Posterior vena cava (tissue), 2 donors: ENCODE measurements at regions not wholly inside any gene's neighbourhood (a gene's known extent, or its start where the extent isn't known, plus 50 kb on each side); places are given as distances from the start of the nearest gene placed in this dataset.

ENCODE experiments used
- DNase-seq: peaks from one replicate; pipeline ENCODE4 v3.0.0-alpha.2; 2020; ENCODE audit warnings: low spot score
- intact Hi-C, 2 donors: fragments of 100-400 bp; cut with DNase I; formaldehyde crosslinking; loops; one replicate each; pipeline versions ENCODE4 v1.14.1 to v1.14.2; 2022 to 2023
- donor health status: DM: yes; HTN: yes; CAD: no.
- donor health status: DM: yes; HTN: yes; CAD: no.

DNA sequence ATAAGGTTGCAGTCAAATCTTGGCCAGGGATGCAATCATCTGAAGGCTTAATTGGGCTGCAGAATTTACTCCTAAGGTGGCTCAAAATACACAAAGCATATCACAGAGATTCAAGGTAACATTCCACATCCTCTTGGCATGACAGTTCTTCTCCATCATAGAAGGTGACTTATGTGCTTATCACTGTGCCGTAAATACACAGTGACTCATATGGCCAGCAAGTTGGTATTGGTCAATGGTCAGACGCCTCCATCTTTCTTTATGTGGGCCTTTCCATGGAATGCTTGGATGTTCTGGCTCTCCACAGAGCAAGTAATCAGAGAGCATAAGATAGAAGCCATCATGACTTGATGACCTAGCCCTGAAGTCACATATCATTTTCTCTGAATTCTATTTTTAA, 168.8 kb upstream of the ST8SIA2 start:
- intact Hi-C loops, result no loop called here
- no peak for DNase-seq

DNA sequence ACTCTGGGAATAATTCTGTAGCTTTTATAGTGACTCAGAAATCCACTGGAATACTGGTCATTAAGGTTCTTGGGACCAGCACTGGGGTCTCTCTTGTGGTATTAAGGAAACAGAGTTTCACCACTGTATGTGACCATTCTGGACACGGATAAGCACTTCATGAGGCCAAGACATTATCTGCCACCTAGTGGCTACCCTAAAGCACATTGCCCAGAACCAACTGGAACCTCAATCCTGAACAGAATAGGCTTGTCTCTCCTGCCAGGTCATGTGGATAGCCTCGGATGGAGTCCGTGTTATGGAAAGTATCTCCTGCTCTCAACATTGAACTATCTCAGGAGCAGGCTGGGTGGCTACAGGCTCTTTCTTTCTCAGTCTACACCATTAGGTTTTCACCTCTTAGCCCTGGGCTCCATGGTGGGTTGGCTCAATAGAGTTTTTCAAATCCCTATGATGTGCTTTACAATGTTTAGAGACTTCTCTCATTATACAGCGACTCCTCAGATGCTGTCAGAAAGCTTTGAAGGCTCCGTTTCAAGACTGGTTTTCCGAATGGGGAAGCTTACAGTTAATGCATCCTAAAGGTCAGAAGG, 167.6 kb upstream of the ST8SIA2 start:
- no peak for DNase-seq
- intact Hi-C loops, result no loop called here

DNA sequence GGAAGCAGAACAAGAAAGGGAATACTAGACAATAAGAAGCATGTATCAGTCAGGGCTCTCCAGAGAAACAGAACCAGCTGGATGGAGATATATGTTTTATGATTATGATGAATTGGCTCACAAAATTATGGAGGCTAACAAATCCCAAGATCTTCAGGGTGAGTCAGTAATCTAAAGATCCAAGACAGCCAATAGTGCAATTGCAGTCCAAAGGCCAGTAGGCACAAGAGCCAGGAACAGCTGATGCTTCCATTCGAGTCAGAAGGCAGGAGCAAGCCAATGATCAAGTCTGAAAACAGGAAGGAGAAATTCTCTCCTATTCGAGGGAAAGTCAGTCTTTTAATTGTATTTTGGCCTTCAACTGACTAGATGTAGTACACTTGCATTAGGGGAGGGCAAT, 164.9 kb upstream of the ST8SIA2 start:
- intact Hi-C loops, result no loop called here
- no peak for DNase-seq

DNA sequence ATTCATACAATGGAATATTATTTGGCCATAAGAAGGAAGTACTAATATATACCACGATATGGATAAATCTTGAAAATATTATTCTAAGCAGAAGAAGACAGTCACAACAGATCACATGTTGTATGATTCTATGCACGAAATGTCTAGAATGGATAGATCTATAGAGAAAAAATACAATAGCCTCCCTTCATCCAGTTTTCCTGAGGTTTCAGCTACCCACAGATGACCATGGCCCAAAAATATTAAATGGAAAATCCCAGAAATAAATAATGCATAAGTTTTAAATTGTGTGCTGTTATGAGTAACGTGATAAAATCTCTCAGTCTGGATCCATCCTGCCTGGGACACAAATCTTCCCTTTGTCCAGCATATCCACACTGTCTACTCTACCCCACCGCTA, 162.2 kb upstream of the ST8SIA2 start:
- DNase-seq, result no peak
- intact Hi-C loops, result no loop called here

DNA sequence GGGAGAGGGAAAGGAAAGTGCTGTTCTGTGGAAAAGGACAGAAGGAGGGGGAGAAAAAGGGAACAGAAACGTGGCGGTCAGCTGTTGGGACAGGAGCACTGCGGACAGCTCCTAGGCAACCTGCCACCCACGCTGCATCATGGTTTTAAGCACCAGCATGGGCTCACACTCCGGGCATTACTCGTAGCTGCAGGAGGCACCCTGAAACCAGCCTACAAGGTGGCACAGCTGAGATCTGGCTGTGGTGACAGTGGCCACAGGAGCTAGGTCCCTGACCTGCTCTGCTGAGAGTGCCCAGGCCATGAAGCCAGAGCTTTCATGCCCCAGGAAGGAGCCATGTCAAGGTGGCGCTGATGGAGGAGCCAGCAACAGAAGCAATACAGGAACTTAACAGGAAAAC, 161.4 kb upstream of the ST8SIA2 start:
- DNase-seq, result no peak
- intact Hi-C loops, result no loop called here

DNA sequence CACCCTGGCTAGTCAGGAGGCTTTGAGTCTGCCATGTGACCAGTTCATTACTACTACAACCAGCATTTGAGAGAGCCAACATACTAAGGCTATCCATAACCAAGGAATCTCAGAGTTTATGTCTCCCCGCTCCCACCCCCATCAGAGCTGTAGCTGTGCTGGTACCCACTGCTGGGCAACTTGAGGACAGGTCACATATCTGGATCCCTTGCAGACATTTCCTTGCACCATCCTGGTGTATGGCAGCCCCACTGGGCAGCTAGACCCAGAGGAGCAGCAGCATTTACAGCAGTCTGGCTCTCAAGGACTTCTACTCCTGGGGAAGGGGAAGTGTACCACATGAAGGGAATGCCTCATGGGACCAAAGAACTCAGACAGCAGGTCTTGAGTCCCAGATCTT, 160.8 kb upstream of the ST8SIA2 start:
- no peak for DNase-seq
- intact Hi-C loops, result no loop called here

DNA sequence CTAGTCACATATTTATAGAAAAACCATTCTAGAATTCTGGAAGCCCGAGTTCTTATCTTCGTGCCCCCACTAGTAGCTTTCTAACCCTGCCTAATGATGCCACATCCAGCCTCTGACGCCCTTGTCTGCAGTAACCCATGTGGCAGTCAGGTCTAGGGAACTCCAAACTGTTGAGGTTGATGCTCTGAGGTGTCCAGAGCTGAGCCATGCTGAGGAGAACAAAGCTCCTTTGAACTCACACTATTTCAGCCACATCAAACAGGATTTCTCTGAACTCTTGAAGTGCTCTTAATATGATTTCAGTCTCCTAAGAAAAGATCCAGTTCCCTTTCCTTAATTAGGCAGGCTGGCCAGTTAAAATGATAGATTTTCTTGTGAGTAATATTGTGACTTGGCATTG, 150.5 kb upstream of the ST8SIA2 start:
- no peak for DNase-seq
- intact Hi-C loops, result no loop called here

DNA sequence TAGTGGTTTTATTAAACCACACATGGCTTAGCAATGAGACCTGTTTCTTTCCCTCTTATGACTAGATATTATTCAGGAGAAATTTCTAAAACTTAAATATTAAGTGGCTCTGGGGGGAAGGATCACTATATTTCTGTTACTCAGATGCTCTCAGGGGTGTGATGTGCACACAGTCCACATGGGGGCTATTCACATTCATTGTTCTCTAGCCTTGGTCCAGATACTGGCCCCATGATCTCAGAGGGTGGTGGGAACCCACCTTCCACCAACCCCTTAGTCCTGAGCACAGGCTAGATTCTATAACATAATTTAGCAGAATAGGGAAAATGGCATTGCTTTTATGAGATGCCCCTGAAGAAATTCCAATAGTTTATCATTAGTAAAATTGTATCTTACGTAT, 149.0 kb upstream of the ST8SIA2 start:
- intact Hi-C loops, result no loop called here
- no peak for DNase-seq

DNA sequence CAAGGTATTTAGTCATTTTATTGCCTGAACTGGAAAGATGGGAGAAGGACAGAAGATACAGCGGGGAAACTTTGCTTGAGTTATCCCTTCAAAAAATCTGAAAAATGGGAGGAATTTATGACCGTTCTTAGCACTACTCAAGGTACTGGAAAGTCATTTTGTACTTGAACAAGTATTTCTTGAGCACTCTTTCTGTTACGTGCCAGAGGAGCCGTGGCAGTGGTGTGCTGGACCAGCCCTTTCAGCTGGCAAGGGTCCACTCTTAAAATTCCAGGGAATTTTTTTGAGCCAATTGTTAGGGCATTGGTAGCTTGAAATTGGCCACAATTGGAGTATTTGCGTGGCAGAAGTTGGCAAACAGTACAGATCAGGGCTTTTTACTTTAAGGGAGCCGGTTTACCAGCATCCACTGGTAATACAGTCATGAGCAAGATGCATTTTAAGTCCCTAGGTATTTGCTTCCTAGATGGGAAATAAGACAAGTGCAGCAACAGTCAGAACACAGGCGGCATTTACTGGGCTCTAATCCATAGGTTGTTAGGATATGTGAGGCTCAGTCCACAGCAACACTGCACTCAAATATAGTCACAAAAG, 145.9 kb upstream of the ST8SIA2 start:
- DNase-seq, result no peak
- intact Hi-C loops, result no loop called here

DNA sequence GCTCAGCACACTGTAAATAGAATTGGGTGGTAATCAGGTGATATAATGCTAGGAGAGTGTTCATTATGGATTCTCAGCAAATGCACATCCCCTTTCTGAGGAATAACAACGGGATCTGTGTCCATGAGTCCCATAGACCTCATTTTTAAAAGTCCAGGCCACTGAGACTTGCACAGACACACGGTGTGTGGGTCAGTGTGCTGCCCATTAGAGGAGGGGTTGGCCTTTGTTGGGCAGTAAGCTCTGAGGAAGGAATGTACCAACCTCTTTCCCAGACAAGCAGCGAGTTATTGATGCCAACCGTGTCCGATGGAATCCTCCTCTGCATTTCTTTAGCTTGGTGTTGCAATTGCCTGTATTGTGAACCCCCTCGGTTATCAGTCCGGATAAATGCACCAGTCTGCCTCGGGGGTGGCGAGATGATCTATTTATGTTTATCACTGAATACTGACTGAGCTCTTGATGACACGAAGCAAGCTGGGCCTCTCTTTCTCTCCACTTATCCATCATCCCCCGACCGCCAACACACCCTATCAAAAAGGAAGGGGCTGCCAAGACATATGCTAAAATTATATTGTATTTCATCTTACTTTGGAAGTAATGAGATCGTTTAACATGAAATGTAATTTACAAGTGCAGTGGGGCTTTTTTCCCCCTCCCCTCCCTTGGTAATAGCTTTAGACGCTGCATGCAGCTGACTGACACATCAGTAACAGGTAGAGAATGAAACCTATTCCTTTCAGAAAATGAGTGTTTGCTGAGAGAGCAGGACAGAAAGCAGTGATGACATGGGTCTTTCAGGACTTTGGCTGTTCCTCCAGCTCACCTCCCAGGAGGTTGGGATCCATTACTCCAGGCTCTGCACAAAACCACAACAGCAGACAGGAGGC, 126.6 kb upstream of the ST8SIA2 start:
- intact Hi-C loops, result no loop called here
- no peak for DNase-seq

DNA sequence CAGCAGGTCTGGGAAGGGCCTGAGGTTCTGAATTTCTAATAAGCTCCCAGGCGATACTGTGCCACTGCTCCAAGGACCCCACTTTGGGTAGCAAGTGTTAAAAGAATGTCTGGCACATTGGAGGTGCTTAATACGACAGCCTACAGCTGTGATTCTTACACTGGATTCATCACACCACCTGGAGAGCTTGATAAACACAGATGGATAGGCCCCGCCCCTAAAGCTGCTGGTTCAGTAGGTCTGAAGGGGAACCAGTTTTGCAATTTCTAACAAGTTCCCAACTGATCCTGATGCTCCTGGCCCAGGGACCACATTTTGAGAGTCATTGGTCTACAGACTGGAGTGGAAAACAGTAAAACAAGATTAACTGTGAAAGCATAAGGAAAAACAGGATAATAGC, 124.8 kb upstream of the ST8SIA2 start:
- intact Hi-C loops, result no loop called here
- DNase-seq, result no peak

DNA sequence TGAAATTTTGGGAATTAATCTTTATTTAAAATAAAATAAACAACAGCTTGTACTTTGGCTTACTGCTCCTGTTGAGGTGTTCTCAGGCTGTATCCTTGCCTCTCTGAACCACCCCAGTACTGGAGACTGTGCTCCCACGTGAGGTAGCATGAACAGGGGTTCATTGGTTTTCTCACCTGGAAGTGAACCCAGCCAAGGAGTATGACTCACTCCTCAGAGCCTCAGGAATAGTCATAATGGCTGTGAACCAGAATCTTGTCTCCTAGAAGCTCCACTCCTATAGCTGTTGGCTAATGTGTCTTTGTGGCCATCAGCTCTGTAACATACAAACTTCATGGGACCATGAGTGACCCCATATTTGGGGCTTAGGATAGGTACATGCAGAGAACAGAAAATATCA, 122.5 kb upstream of the ST8SIA2 start:
- intact Hi-C loops, result loop anchor here in 1 of 2 donors (10.0 kb wide), 1 partner anchor 636 kb away; no protein-coding TSS in a partner anchor
- no peak for DNase-seq

DNA sequence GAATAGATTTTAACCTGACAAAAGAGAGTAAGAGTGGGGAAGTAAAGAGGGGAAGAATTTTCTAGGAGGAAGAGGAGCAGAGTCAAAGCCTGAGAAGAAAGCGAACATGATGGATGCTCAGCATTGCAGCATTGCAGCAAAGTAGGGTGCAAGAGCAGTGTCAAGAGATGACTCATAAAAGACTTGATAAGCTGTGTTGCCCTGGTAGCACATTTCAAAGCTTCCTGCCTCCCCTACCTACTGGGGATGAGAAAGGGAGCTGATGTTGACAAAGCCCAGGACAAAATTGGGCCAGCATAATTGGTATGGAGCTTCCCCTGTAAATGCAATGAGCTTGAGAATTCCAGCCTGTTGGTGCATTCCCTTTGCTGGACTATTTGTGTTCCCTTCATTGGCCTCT, 121.6 kb upstream of the ST8SIA2 start:
- intact Hi-C loops, result loop anchor here in 1 of 2 donors (10.0 kb wide), 1 partner anchor 637 kb away; no protein-coding TSS in a partner anchor
- DNase-seq, result no peak

DNA sequence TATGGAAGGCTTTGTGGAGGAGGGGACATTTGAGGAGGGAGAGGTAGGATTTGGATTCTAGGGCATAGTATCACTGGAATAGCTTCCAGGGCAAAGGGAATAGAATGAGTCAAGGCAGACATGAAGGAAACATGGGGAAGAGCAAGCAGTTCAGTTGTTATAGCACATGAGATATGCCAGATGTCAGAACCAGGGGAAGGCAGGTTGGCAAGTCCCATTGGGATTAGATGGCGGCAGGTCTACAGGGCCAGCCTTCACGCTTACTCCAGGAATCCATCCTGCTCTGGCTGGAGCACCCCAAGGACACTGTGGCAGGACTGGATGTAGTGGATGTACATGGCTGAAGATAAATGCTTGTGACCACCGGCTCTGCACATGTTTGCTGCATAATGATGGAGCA, 120.4 kb upstream of the ST8SIA2 start:
- intact Hi-C loops, result loop anchor here in 1 of 2 donors (10.0 kb wide), 1 partner anchor 638 kb away; no protein-coding TSS in a partner anchor
- DNase-seq, result no peak

DNA sequence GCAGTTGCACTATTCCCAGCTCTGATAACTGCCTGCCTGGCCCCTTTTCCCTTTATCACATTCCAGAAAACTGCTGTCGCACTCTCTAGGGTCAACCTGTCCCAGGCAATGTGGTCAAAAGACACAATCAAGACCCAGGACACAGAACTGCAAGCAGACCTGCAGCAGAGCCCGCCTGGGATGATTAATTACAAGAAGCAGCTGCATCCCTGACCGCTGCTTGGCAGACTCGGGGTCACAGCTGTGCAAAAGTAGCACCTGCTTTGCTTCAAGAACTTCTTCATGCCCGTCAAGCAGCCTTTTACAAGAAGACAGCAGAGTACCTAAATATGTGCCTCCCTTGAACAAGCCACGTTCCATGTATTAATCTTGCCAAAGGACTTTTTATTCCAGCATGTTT, 120.0 kb upstream of the ST8SIA2 start:
- DNase-seq, result no peak
- intact Hi-C loops, result loop anchor here in 1 of 2 donors (10.0 kb wide), 1 partner anchor 639 kb away; no protein-coding TSS in a partner anchor

DNA sequence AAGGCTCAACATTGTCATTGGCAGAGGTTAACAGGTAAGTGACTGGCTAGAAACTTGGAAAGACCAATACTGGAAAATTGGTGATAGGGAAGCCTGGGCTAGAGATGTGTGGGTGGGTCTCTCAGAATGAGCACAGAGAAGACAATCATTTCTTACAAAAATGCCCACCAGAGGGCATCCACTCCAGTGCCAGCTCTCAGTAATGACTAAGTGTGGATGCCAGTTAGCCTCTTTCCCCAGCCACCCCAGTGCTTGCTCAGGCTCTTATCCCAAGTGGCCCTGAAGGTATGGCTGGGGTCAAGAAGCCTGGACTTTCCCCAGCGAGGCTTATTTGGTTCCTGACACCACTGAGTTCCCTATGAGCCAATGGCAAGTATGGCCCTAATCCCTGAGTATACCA, 115.9 kb upstream of the ST8SIA2 start:
- no peak for DNase-seq
- intact Hi-C loops, result loop anchor here in 1 of 2 donors (10.0 kb wide), 1 partner anchor 643 kb away; no protein-coding TSS in a partner anchor

DNA sequence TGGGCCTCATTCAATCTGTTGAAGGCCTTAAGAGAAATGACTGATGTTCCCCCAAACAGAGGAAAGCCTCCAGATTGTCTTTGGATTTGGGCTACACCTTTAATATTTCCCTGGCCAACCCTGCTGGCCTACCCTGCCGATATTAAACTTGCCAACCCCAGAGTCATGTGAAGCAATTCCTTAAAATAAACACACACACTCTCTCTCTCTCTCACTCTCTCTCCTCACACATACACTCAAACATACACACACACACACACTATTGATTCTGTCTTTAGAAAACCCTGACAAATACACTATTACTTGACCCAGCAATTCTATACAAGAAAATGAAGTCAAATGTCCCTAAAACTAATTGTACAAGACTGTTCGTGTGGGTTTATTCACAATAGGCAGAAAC, 109.9 kb upstream of the ST8SIA2 start:
- intact Hi-C loops, result no loop called here
- no peak for DNase-seq

DNA sequence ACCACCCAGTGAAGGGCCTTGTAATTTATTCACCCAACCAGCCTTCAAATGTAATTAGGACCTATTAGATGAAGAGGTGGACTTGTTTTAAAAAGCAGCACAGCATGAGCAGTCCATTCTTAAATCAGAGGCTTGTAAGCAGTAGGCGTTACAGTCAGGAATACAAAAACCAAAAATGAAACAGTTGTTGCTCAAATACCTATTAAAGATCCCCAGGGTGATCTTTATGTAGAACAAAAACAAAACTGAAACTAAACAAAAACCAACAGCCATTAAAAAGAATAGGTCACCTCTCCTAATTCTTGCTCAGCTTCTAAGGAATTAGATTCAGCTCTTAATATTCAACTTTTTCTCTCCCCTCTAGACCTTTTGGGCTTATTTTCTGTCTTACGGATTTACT, 104.9 kb upstream of the ST8SIA2 start:
- DNase-seq, result no peak
- intact Hi-C loops, result no loop called here

DNA sequence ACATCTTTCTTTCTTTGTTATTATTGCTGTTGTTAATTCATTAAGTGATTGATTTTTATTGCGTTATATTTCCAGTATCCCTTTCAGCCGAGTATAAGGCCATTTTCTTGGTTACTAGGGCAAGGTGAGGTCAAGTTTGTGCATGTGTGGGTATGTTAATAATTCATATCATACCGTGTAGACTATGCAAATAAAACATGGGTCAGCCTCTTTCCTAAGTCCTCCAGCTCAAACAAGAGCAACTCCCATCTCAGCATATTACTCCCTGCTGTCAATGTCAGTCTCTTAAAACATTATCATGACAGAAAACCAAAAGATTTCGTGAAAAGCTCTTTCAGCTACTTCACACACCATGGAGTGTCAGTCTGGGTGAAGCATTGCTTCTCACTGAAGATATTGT, 103.9 kb upstream of the ST8SIA2 start:
- intact Hi-C loops, result no loop called here
- DNase-seq, result no peak

DNA sequence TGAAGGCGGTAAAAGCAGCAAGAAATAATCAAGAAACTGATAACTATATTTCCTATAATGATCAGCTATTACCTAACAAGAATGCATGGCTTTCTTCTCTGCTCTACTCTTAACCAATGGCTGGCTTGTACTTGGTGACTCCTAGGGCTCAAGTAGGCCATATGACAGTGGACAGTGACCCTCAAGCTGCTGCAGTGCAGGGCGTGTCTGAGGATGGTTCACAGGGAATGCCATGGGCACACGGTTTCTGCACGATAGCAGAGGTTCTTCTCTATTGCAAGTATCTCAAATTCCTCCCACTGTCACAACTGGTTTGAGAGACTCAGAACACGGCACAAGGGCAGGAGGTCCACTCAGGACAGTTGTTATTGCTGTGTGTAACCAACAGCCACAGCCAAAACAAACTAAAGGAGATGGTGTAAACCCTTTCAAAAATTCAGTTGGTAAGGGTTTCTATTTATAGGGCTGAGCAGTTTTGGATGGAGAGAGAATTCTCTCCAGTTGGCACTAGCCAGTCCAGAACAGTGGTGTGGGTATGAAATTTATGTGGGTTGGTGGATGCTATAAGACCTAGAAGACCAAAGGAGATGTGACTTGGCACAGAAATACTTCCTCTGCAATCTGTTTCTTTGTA, 103.2 kb upstream of the ST8SIA2 start:
- intact Hi-C loops, result no loop called here
- DNase-seq, result no peak
